Hepatocyte (in vitro differentiated cells): ENCODE measurements at regions not wholly inside any gene's neighbourhood (a gene's known extent, or its start where the extent isn't known, plus 50 kb on each side); places are given as distances from the start of the nearest gene placed in this dataset.

Experiments
- DNase-seq: peaks from one replicate; pipeline ENCODE4 v3.0.0-alpha.2; 2016; ENCODE audit warnings: low spot score
- H2AFZ ChIP-seq: fragments of 200-600 bp; sonication (generic); 2 replicates; pipeline ENCODE4 v1.6.0; 2016; ENCODE audit warnings: antibody characterized with exemption, mild to moderate bottlenecking
- H3K27ac ChIP-seq: fragments of 200-600 bp; sonication (generic); 2 replicates; pipeline ENCODE4 v1.5.1; 2016; ENCODE audit warnings: mild to moderate bottlenecking
- H3K27me3 ChIP-seq: fragments of 200-600 bp; sonication (generic); 2 replicates; pipeline ENCODE4 v1.6.1; 2016
- H3K36me3 ChIP-seq: fragments of 200-600 bp; sonication (generic); replicated peaks from 2 replicates; pipeline ENCODE4 v1.5.1; 2016; ENCODE audit warnings: low read depth; ENCODE audit not compliant: insufficient read depth
- H3K4me1 ChIP-seq: fragments of 200-600 bp; sonication (generic); 2 replicates; pipeline ENCODE4 v1.5.1; 2016; ENCODE audit warnings: mild to moderate bottlenecking, moderate library complexity; ENCODE audit not compliant: insufficient read depth
- H3K4me2 ChIP-seq: fragments of 200-600 bp; sonication (generic); 2 replicates; pipeline ENCODE4 v1.6.0; 2016
- H3K4me3 ChIP-seq: fragments of 200-600 bp; sonication (generic); 2 replicates; pipeline ENCODE4 v1.5.1; 2016; ENCODE audit warnings: mild to moderate bottlenecking
- H3K79me2 ChIP-seq: fragments of 200-600 bp; sonication (generic); 2 replicates; pipeline ENCODE4 v1.6.0; 2017; ENCODE audit warnings: mild to moderate bottlenecking
- H3K9me2 ChIP-seq: fragments of 200-600 bp; sonication (generic); replicated peaks from 2 replicates; pipeline ENCODE4 v1.6.0; 2017; ENCODE audit warnings: mild to moderate bottlenecking; ENCODE audit not compliant: insufficient read depth
- H3K9me3 ChIP-seq: fragments of 200-600 bp; sonication (generic); 2 replicates; pipeline ENCODE4 v1.5.1; 2016; ENCODE audit warnings: low read depth, mild to moderate bottlenecking
- H4K20me1 ChIP-seq: fragments of 200-600 bp; sonication (generic); 2 replicates; pipeline ENCODE4 v1.6.0; 2016; ENCODE audit warnings: mild to moderate bottlenecking; ENCODE audit not compliant: insufficient read depth, poor library complexity, severe bottlenecking
- CTCF ChIP-seq: fragments of 200-600 bp; sonication (generic); IDR thresholded peaks from 2 replicates; pipeline ENCODE4 v1.5.1; 2016; ENCODE audit warnings: antibody characterized with exemption, mild to moderate bottlenecking; ENCODE audit not compliant: poor library complexity
- EZH2 ChIP-seq: fragments of 200-600 bp; sonication (generic); IDR thresholded peaks from 2 replicates; pipeline ENCODE4 v1.6.1; 2016; ENCODE audit warnings: antibody characterized with exemption, mild to moderate bottlenecking, borderline replicate concordance
- EZH2phosphoT487 ChIP-seq: fragments of 200-600 bp; sonication (generic); IDR thresholded peaks from one replicate; pipeline ENCODE4 v1.6.1; 2018; ENCODE audit warnings: antibody characterized with exemption, mild to moderate bottlenecking, low read depth, moderate library complexity; ENCODE audit not compliant: unreplicated experiment, severe bottlenecking
- WGBS: methylation state at CpG from one replicate; pipeline ENCODE4 v1.1.6; 2016; ENCODE audit warnings: low lambda C conversion rate; ENCODE audit errors: missing lambda C conversion rate; 5-methylcytosine and 5-hydroxymethylcytosine counted together

- H3K4me1 ChIP-seq = peaks cover 18% of the 10 kb centered on the region
- 66% methylated on average over 6 of the region's 6 CpGs for WGBS
- DNase-seq = peak; percentile 39
- TF ChIP-seq EZH2phosphoT487 = no peak
- no peak for TF ChIP-seq EZH2
- TF ChIP-seq CTCF = no peak
- H3K4me3 ChIP-seq = no peak overlapping the region
- H4K20me1 ChIP-seq = no peaks in the 10 kb centered on the region
- no peaks in the 10 kb centered on the region for H3K79me2 ChIP-seq
- no peaks in the 10 kb centered on the region for H3K9me2 ChIP-seq
- H3K9me3 ChIP-seq = no peaks in the 10 kb centered on the region
- H2AFZ ChIP-seq = no peak overlapping the region
- peak overlapping the region; percentile 68 for H3K27ac ChIP-seq
- H3K27me3 ChIP-seq = no peaks in the 10 kb centered on the region
- H3K4me2 ChIP-seq = peak overlapping the region; percentile 34
- no peaks in the 10 kb centered on the region for H3K36me3 ChIP-seq
Observed at GRCh38 chr2:34241905-34242762, 643.0 kb upstream of the FAM98A start.

GRCh38 chr2:34239511-34239910 is 640.4 kb upstream of the FAM98A start:
- Histone ChIP-seq H3K9me3 (no peaks in the 10 kb centered on the region), H3K9me2 (no peaks in the 10 kb centered on the region), H3K79me2 (no peaks in the 10 kb centered on the region), H2AFZ (no peak overlapping the region), H3K4me2 (no peak overlapping the region), H3K27ac (no peak overlapping the region), H3K27me3 (no peaks in the 10 kb centered on the region), H3K36me3 (no peaks in the 10 kb centered on the region), H3K4me1 (peaks cover 18% of the 10 kb centered on the region), H3K4me3 (no peak overlapping the region), H4K20me1 (no peaks in the 10 kb centered on the region)
- DNase-seq = no peak
- TF ChIP-seq EZH2phosphoT487 (no peak), CTCF (no peak), EZH2 (no peak)
- 76% methylated on average over 1 of the region's 1 CpG for WGBS

GRCh38 chr2:34234823-34235222 is 635.7 kb upstream of the FAM98A start:
- 80% methylated on average over 3 of the region's 3 CpGs for WGBS
- TF ChIP-seq EZH2 (no peak), CTCF (no peak), EZH2phosphoT487 (no peak)
- Histone ChIP-seq H3K36me3 (no peaks in the 10 kb centered on the region), H3K9me2 (no peaks in the 10 kb centered on the region), H2AFZ (no peak overlapping the region), H3K27ac (no peak overlapping the region), H3K4me1 (no peaks in the 10 kb centered on the region), H3K4me3 (no peak overlapping the region), H3K27me3 (no peaks in the 10 kb centered on the region), H3K4me2 (no peak overlapping the region), H4K20me1 (no peaks in the 10 kb centered on the region), H3K79me2 (no peaks in the 10 kb centered on the region), H3K9me3 (no peaks in the 10 kb centered on the region)
- DNase-seq = no peak
